Left lung (tissue), 4 donors: ENCODE measurements at regions not wholly inside any gene's neighbourhood (a gene's known extent, or its start where the extent isn't known, plus 50 kb on each side); places are given as distances from the start of the nearest gene placed in this dataset.

Source experiments
- ATAC-seq: fragments of 200-7000 bp; cut with Tn5 transposase; one replicate; pipeline ENCODE4 v1.9.1; 2020; ENCODE audit warnings: moderate library complexity
- DNase-seq, 4 donors: peaks; one replicate each; pipeline ENCODE4 v3.0.0-alpha.2; 2013 to 2020
- H3K27ac ChIP-seq, 2 donors: fragments of 200-600 bp; sonication (generic) in 1 of 2; one replicate each; pipeline versions ENCODE4 v1.5.0 to v1.8.0; 2020 to 2021
- H3K27me3 ChIP-seq, 2 donors: fragments of 200-600 bp; sonication (generic) in 1 of 2; one replicate each; pipeline versions ENCODE4 v1.5.0 to v1.8.0; 2020 to 2021
- H3K36me3 ChIP-seq, 2 donors: fragments of 200-600 bp; sonication (generic) in 1 of 2; one replicate each; pipeline versions ENCODE4 v1.5.0 to v1.8.0; 2020 to 2021
- H3K4me1 ChIP-seq, 2 donors: fragments of 200-600 bp; one replicate each; pipeline ENCODE4 v1.8.0; 2021
- H3K4me3 ChIP-seq, 2 donors: fragments of 200-600 bp; sonication (generic) in 1 of 2; one replicate each; pipeline versions ENCODE4 v1.5.0 to v1.8.0; 2020 to 2021; ENCODE audit warnings: mild to moderate bottlenecking in 1 of 2
- H3K9me3 ChIP-seq, 2 donors: fragments of 200-600 bp; sonication (generic) in 1 of 2; one replicate each; pipeline versions ENCODE4 v1.5.0 to v1.8.0; 2020 to 2021
- CTCF ChIP-seq, 2 donors: fragments of 200-600 bp; sonication (generic) in 1 of 2; IDR thresholded peaks; one replicate each; pipeline versions ENCODE4 v1.5.0 to v1.8.0; 2021; ENCODE audit warnings: antibody characterized with exemption in 2 of 2
- intact Hi-C, 2 donors: fragments of 100-400 bp; cut with DNase I; formaldehyde crosslinking; loops; one replicate each; pipeline versions ENCODE4 v1.11.2 to v1.14.2; 2022
- donor health status: DM: no; HTN: yes; CAD: no.
- donor health status: DM: no; HTN: no; CAD: no.

GRCh38 chr5:124302533-124302932, 443.9 kb downstream of the ZNF608 start:
- no peak overlapping the region for H3K4me3 ChIP-seq
- no peaks in the 10 kb centered on the region for H3K9me3 ChIP-seq
- H3K27me3 ChIP-seq: no peaks in the 10 kb centered on the region
- DNase-seq (no peak), ATAC-seq (no peak)
- intact Hi-C loops: no loop called here
- TF ChIP-seq CTCF (IDR thresholded peaks at IDR 0.05): no peak
- H3K36me3 ChIP-seq: no peaks in the 10 kb centered on the region
- H3K27ac ChIP-seq: no peak overlapping the region
- H3K4me1 ChIP-seq: no peaks in the 10 kb centered on the region

DNA sequence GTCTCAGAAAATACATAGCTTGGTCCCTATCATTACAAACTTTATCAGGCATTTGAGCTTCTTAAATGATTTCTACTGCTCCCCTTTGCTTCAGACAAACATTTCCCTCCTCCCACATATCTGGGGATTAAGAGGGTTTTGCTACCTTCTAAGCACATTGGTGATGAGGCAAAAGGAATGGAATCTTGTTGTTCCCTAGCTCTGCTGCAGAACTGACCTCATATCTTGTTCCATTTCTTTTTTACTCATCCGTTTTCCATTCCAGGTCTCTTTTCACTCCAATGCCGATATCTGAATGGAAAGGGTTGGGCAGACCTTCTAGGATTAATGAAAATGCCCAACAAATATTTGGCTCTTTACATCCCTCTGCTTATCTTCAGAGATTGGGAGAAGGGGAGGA, 444.6 kb downstream of the ZNF608 start:
- Histone ChIP-seq H3K9me3 (no peaks in the 10 kb centered on the region), H3K27ac (no peak overlapping the region), H3K4me1 (no peaks in the 10 kb centered on the region), H3K27me3 (no peaks in the 10 kb centered on the region), H3K4me3 (no peak overlapping the region), H3K36me3 (no peaks in the 10 kb centered on the region)
- ATAC-seq: no peak
- intact Hi-C loops: no loop called here
- no peak for DNase-seq
- TF ChIP-seq CTCF (IDR thresholded peaks at IDR 0.05): no peak

DNA sequence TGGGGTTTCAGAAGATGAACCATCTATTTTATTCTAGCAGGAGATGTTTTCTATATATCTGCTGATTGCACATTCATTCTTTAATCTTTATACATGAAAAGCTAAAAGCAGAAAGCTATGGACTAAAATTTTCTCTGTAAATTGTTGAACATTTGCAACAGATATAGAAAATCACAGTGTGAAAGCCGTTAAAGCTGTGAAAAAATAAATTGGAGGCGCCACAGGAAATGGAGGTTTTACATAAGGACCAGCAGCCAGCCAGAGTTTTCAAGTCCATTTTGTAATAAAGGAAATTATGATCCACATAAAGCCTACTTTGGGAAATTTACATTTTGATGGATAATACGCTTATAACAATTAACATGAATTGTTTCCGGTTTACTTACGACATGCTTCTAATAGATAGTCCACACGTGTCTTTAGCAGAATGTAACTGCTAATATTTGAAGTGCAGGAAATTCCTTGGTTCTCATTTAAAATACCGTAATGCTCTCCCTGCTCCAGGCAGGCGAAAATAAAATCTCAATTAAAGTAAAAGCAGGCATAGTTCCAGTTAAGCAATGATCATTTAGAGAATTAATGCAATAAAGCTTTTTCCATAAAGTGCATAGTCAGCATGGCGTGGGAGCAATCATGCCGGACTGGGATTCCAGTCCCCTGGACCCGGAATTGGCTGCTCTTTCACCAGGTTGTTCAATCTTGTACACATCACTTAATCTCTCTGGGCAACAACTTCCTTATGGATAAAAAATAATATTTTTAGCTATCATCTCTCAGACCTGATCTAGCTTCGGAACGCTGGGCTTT, 445.4 kb downstream of the ZNF608 start:
- no peak for DNase-seq
- TF ChIP-seq CTCF (IDR thresholded peaks at IDR 0.05): no peak
- no peak overlapping the region for H3K4me3 ChIP-seq
- H3K4me1 ChIP-seq: no peaks in the 10 kb centered on the region
- H3K9me3 ChIP-seq: no peaks in the 10 kb centered on the region
- no peaks in the 10 kb centered on the region for H3K36me3 ChIP-seq
- no peak overlapping the region for H3K27ac ChIP-seq
- intact Hi-C loops: no loop called here
- H3K27me3 ChIP-seq: no peaks in the 10 kb centered on the region
- ATAC-seq: no peak

DNA sequence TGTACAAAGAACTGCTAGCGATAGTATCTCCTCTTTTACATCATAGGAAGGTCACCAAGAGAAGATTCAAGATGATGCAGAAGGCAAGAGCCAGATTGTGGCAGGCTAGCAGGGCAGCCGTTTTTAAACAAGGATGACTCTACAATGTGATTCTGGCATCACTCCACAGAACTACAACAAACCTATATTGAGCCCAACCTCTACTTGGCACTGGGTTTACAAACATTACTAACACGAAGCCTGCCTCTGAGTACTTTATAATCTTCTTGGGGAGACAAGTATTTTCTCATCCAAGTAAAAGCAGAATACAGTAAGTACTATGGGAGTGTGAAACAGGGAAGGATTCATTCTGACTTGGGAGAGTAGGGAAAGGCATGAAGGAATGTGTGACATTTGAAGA, 448.6 kb downstream of the ZNF608 start:
- Histone ChIP-seq H3K4me3 (no peak overlapping the region), H3K36me3 (no peaks in the 10 kb centered on the region), H3K9me3 (no peaks in the 10 kb centered on the region), H3K27ac (no peak overlapping the region), H3K4me1 (no peaks in the 10 kb centered on the region), H3K27me3 (no peaks in the 10 kb centered on the region)
- no peak for TF ChIP-seq CTCF (IDR thresholded peaks at IDR 0.05)
- ATAC-seq: no peak
- intact Hi-C loops: no loop called here
- no peak for DNase-seq

GRCh38 chr5:124292322-124292855, 454.1 kb downstream of the ZNF608 start:
- no peak overlapping the region for H3K27ac ChIP-seq
- peaks cover 0 to 9% of the 10 kb centered on the region in 2 donors for H3K4me1 ChIP-seq
- H3K9me3 ChIP-seq: no peaks in the 10 kb centered on the region
- TF ChIP-seq CTCF (IDR thresholded peaks at IDR 0.05): no peak
- H3K36me3 ChIP-seq: no peaks in the 10 kb centered on the region
- ATAC-seq (no peak), DNase-seq (no peak)
- intact Hi-C loops: no loop called here
- H3K4me3 ChIP-seq: no peak overlapping the region
- no peaks in the 10 kb centered on the region for H3K27me3 ChIP-seq
